Activated CD4-positive, alpha-beta T cell treated with anti-CD3 and anti-CD28 coated beads, Interleukin-2, amount 50 U/mL, for 48 hours (primary cell): ENCODE measurements at regions not wholly inside any gene's neighbourhood (a gene's known extent, or its start where the extent isn't known, plus 50 kb on each side); places are given as distances from the start of the nearest gene placed in this dataset.
"Not testable (repeated sequence)": the region's sequence is repeated elsewhere in the genome, so short reads cannot be mapped to it uniquely, and the experiment has no call there.

Source experiments
- DNase-seq, 2 experiments: peaks; one replicate each; pipeline ENCODE4 v3.0.0-alpha.2; 2020

GRCh38 chr21:15281714-15282113 lies 216.9 kb upstream of the NRIP1 start:
- DNase-seq, result no peak

GRCh38 chr21:15282665-15283064 lies 217.9 kb upstream of the NRIP1 start:
- no peak for DNase-seq

DNA sequence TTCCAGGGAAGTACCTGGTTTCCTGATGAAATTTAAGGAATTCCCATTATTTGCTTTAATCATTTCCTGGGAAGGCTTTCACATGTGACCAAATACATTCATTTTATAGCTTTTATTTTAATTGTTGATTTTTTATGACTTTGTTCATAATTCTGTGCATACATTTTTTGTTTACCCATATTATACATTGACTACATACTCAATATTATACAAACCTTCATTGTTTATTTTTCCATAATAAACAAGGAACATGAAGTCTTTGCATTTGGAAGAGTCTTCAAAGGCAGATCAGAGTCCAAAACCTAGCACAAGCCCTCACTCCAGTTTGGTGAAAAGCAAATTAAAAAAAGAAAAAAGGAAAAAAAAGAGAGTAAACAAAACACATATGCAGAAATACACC lies 218.3 kb upstream of the NRIP1 start:
- DNase-seq, result no peak

GRCh38 chr21:15283789-15284188 lies 219.0 kb upstream of the NRIP1 start:
- no peak for DNase-seq

DNA sequence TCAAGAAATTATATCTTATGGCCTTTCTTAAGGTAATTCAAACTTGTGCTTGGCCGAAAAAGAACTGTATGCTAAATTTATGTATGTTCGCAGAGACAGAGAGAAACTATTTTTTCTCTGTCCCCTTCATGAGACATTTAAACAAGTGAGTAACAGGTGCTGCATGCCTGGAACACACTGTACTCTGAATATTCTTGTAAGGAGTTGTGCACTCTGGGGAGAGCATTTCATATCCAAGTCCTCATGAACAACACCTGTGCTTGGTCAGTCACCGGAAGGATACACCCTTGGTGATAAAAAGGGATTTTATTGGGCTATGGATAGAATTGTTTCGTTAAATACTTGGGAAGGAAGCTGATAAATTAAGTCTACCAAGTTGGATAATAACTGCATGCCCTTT lies 220.8 kb upstream of the NRIP1 start:
- DNase-seq, result no peak

GRCh38 chr21:15289246-15289645 lies 224.4 kb upstream of the NRIP1 start:
- DNase-seq, result no peak

DNA sequence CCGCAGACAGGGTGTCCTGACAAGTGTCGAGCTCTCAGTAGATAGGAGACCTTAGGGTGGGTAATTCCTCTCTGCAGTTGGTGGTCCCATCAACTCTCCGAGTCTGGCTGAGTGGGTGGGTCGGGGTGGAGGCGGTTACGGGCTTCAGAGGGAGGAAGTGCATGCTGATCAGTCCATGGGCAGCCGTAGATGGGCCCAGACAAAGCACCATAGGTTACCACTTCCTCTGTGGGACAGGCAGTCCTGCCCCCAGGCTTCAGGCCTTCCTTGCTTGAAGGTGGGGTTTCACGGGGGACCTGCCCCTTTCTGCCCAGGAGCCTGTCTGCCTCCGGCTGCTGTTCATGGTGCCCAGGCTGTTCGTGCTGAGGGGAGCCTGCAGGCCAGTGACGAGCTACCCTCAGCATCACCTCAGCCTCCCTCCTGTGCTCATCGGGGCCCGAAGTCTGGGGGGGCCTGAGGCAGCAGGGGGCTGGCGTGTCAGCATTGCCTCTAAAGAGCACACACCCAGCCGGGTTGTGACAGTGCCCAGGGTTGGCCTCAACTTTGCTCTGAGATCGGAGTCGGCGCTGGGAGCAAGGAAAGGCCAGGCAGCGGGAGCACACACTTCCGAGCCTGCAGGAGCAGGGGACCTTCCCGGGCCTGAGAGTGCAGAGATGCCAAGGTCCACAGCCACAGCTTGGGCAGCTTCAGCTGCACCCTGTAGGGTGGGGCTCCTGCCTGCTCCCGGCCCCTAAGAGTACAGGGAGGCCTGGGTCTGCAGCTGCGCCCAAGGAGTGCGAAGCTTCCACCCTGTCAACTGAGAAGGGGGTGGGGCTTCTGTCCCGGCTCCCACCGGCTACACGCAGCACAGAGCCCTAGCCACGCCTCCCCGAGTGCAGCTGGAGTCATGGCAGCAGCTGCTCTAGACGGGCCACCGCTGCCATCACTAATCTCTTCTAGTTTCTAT lies 225.4 kb upstream of the NRIP1 start:
- DNase-seq, result no peak

DNA sequence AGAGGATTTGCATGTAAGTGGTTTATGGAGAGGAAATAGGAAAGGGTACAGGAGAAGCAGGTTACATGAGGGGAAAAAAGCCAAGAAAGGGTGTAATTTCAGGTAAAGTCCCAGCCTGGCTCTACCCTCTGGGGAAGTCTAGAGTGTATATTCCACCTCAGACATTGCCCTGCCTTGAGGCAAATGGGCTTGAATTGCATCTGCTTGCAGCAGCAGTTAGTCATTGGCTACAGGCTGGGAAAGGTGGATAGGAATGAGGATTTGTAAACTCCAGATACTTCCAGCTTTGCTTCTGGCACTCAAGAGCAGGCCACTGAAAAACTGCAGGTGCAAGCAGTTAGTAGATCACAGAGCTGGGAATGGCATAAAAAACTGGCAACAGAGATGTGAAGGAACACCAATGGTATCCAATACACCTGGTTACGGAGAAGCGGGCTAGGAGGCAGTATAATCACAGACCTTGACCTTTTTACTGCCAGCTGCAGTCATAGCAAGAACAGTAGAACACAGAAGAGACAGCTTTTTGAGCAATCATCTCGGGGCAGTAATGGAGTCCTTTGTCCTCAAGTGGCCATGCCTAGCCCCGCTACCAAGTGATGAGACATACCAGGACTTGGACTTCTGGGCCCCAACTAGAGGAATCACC lies 226.9 kb upstream of the NRIP1 start:
- DNase-seq, result no peak

- no peak for DNase-seq
Observed at GRCh38 chr21:15293240-15293639, 228.4 kb upstream of the NRIP1 start.

GRCh38 chr21:15295875-15296274 lies 231.1 kb upstream of the NRIP1 start:
- DNase-seq, result no peak

- no peak for DNase-seq
Observed at GRCh38 chr21:15297824-15298223, 233.0 kb upstream of the NRIP1 start.

- no peak for DNase-seq
Observed at GRCh38 chr21:15298306-15298705, 233.5 kb upstream of the NRIP1 start.

DNA sequence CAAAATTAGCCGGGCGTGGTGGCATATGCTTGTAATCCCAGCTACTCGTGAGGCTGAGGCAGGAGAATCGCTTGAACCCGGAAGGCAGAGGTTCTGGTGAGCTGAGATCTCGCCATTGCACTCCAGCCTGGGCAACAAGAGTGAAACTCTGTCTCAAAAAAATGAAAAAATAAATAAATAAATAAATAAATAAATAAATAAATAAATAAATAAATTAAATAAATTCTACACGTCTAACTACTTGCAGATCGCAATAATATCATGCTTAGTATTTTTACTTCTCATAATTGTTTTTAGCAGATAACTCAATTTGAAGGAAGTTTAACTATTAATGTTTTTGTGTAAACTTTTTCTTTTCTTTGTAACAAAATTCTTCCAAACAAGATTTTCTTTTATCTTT lies 234.0 kb upstream of the NRIP1 start:
- not testable (repeated sequence) for DNase-seq

DNA sequence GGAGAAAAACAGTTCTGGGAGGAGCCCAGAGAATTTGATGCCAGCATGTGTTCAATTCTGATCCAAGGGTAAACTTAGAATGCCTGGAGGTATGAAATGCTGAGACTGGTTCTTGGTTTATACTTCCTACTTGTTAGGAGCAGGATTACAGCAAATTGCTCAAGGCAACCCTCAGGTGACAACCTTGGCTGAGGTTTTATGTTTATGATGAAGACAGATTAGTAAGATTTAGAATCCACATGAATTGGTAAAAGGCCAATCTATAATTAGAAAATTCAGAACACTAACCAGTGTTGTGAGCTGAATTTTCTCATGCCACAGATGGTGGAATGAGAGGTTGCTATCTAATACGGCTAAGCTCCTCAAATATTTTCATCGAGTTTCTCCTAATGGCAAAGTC lies 235.3 kb upstream of the NRIP1 start:
- no peak for DNase-seq

GRCh38 chr21:15301014-15301413 lies 236.2 kb upstream of the NRIP1 start:
- DNase-seq, result no peak

- no peak for DNase-seq
Observed at GRCh38 chr21:15301736-15302135, 236.9 kb upstream of the NRIP1 start.

GRCh38 chr21:15306271-15306670 lies 241.5 kb upstream of the NRIP1 start:
- no peak for DNase-seq

GRCh38 chr21:15308333-15308732 lies 243.5 kb upstream of the NRIP1 start:
- DNase-seq, result no peak

DNA sequence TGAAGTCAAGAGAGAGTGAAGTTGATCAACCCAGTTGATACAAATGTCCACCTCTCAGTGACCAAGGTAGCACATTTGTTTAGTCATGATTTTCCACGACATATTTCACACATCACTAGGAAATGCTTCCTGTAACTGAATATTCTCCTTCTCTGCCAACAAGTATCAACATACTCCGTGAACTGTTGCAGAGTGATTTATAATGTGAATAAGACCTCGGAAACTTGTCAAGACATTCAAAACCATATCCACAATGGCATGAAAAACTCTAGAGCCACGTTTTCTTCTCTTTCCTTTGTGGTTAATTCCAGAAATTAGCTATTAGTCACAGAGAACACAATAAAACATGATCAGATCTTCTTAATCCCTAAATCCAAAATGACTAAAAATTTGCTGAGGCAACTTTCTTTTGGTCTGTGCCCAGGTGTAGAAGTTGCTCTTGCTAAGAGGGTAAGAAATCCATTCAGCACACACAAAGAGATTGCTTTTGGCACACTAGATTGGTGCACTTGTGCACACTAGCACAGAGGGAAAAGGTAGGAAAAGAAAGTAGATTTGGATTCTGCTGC lies 244.3 kb upstream of the NRIP1 start:
- no peak for DNase-seq

DNA sequence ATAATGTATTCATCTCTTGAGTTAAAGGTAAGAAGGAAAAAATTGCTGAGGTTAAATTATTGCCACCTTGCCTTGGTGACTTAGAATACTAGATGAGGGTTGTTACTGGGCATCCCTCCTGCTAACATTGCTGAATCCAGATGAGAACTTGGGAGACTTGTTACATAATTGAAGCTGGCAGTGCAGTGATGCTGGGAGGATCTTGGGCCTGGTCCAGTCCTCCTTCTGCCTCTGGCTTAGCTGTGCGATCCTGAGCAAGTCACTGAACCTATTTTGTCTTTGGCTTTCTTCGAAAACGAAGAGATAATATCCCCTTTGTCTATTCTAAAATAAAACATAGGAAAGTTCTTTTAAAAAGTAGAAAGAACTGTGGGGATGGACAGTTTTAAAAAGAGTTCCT lies 244.9 kb upstream of the NRIP1 start:
- DNase-seq, result no peak

DNA sequence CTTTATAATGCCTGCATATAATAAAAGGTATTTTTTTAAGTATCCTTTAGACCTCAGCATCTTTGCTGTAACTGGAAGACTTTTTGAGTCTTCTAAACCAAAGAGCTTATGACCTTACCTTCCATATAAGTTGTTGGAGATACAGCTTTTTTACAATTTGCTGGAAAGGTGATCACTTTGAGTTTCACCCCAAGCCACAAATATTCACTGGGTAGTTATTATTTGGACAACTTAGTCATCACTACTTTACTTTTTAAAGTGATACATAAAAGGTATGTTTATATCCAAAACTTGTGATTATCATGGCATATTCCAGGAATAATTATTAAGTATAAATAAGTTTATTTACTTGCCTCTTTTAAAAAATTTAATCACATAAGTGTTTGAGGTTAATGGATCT lies 246.7 kb upstream of the NRIP1 start:
- DNase-seq, result no peak

DNA sequence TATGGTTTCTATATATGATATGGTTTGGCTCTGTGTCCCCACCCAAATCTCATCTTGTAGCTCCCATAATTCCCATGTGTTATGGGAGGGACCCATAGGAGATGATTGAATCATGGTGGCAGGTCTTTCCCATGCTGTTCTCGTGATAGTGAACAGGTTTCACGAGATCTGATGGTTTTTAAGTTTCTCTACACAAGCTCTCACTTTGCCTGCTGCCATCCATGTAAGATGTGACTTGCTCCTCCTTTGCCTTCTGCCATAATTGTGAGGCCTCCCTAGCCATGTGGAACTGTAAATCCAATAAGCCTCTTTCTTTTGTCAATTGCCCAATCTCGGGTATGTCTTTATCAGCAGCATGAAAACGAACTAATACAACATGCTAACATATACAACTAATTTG lies 252.2 kb upstream of the NRIP1 start:
- DNase-seq, result not testable (repeated sequence)

DNA sequence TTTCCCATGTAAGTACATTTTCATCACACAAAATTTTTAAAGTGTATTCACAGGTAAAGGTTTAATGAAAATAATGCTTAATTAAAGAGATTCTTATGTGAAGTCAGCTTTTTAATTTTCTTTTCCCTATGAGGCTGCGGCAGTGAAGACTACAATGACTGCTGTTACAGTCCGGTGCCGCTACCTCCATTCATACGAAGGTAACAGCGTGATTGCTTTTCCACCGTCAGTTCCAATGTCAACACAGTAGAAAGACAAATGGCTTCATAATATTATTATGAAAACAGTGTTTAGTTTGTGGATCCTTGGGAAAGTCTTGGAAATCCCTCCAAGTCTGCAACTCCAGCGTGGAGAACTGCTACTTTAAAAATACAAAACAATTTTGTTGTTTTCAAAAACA lies 254.9 kb upstream of the NRIP1 start:
- no peak for DNase-seq

DNA sequence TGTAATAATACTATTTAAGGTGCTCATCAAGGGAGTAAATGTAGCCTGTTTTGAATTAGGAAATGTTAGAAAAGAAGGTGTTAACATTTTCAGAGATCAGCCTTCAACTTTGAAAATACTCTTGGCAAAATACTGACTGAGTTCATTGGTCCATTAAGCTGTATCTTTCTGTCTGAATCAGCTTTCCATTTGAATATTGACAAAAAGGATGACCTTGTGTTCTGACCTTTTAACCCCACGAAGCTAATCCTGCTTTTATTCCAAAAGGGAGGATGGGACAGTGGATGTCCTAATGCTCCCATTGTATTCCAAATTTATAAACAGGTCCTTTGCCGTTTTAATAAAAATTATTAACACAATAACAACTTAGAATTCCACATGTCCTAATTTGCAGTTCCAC lies 259.7 kb upstream of the NRIP1 start:
- no peak for DNase-seq
